ENCODE measurements at regions not wholly inside any gene's neighbourhood (a gene's known extent, or its start where the extent isn't known, plus 50 kb on each side); places are given as distances from the start of the nearest gene placed in this dataset. TPM values are rescaled to one million over a fixed set of nuclear protein-coding genes. Genes with fewer than 3 reads are reported as not detected.
A peak's percentile ranks its signal among the peaks of the same experiment; 100 is the strongest.

- intact Hi-C loops (cut with DNase I) = loop anchor here (2.0 to 10.0 kb wide), 4 partner anchors 310 to 783 kb away; partner anchors contain the start of gene KLF7
- DNase-seq (no peak), ATAC-seq (ENCODE audit: poor library complexity) (peak; percentile 53)
Observed at GRCh38 chr2:207474863-207475485, 54.8 kb upstream of the CREB1 start.

DNA sequence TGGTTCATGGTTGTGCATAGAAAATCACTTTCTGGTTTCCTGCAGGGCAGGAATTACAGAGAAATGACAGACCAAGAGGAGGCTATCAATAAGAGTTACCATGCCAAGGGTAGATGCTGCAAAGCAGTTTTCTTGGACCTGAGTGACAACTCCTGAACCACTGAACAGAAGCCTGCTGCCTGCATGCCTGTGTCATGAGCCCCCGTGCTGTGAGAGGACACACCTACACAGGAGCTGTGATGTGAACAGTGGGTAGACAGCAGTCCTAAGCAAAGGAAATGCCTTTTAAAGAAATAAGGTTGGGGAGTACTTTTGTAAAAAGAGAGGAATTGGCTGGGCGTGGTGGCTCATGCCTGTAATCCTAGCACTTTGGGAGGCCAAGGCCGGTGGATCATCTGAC, 54.2 kb upstream of the CREB1 start:
- intact Hi-C loops (cut with DNase I) = loop anchor here (2.0 to 10.0 kb wide), 4 partner anchors 311 to 783 kb away; partner anchors contain the start of gene KLF7
- DNase-seq = no peak
- ATAC-seq (ENCODE audit: poor library complexity) = no peak

- DNase-seq (no peak), ATAC-seq (ENCODE audit: poor library complexity) (no peak)
- intact Hi-C loops (cut with DNase I) = loop anchor here (5.0 to 10.0 kb wide), 3 partner anchors 313 to 786 kb away; partner anchors contain the start of gene KLF7
Observed at GRCh38 chr2:207477896-207478295, 51.9 kb upstream of the CREB1 start.

- ATAC-seq (ENCODE audit: poor library complexity) (no peak), DNase-seq (no peak)
- intact Hi-C loops (cut with DNase I) = loop anchor here (5.0 to 10.0 kb wide), 3 partner anchors 314 to 786 kb away; partner anchors contain the start of gene KLF7
Observed at GRCh38 chr2:207478572-207478971, 51.2 kb upstream of the CREB1 start.

DNA sequence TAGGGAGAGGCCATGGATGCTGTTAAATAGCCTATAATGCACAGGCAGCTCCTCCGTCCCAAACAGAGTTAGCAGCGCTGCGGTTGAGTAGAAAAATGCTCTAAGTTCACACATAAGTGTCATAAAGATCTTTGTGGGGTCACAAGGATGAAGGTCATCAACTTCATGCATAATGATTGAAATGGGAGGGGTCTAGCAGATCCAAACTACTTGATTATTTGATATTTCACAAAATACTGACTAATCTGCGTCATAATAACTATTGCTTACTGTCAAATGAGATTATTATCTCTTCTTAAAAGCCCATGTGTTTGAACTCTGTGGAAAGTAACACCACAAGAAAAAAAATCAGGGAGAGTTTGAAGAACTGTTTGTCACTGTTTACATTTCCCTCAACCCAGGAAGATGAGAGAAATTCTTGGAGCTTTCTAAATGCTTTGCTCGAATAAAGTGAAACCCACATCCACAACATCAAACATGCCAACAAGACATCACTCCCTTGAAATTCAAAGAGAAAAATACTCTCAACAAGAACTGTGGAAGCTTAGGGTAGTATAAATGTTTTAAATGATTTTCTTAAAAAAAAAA, 50.5 kb upstream of the CREB1 start:
- DNase-seq = no peak
- intact Hi-C loops (cut with DNase I) = loop anchor here (5.0 to 10.0 kb wide), 3 partner anchors 314 to 787 kb away; partner anchors contain the start of gene KLF7
- no peak for ATAC-seq (ENCODE audit: poor library complexity)

Small RNA genes in the stretch of these regions (microRNA-seq; reads per million reads assigned to microRNA genes)
- not detected for gene MIR1302-4
